ENCODE measurements at regions not wholly inside any gene's neighbourhood (a gene's known extent, or its start where the extent isn't known, plus 50 kb on each side); places are given as distances from the start of the nearest gene placed in this dataset.

DNA sequence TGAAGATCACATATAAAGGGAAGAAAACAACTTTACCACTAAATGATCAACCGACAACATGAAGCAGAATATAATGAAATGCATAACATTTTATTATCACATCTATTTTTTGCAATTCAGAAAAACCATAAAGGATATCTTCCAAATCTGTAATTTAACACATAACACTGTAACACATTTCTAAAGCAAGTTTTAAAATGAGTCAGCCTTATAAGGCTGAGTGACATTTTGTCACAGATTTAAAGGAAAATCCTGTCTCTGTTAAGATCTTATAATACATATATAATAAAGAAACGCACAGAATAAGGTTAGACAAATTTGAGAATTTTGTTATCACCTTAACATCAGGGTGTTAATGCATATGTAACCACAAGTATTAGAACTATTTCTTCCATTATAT is 198.4 kb upstream of the RASA1 start:
- no peak for DNase-seq

DNA sequence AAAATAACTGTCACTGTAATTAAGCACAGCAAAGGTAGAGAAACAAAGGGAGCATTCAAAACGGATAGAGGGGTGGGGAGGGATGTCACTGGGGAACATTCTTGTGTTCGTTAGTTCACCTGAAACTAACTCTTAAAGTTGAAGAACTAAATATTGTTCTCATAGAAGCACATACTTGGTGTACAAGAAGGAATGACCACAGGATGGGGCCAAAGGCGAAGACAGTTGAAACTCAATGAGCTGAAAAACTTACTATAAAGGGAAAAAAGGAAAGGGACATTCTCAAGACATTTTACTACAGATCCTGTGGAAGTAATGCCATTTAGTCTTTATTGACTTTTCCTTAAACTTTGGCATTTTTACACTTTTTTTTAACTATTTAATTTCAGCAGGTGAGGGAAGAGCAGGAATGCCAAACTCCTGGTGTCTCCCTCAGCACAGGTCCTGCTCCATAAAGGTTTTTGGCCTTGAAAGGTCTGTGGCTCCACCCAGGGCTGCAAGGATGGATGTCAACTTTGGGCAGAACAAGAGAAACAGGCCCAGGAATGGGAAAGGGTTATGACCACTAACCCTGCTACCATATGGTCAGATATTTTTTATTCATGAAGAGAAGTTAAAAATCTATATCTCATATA is 197.6 kb upstream of the RASA1 start:
- no peak for DNase-seq

DNA sequence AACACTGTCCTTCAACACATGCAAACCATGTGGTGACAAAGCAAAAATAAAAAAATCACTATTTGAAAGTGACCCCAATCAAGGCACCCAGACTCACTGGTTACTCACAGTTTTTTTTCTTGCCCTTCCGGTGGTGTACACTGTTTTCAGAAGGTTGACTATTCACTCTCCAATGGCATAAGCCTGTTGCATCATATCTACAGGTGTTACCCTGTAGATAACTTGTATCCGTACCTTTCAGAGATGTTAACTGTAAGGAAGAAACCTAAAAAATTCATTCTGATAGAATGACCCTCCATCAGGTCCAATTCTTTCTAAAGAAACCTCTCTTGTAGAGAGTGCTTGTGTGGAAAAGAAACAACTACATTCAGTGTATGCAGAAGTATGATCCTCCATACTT is 193.6 kb upstream of the RASA1 start:
- no peak for DNase-seq

DNA sequence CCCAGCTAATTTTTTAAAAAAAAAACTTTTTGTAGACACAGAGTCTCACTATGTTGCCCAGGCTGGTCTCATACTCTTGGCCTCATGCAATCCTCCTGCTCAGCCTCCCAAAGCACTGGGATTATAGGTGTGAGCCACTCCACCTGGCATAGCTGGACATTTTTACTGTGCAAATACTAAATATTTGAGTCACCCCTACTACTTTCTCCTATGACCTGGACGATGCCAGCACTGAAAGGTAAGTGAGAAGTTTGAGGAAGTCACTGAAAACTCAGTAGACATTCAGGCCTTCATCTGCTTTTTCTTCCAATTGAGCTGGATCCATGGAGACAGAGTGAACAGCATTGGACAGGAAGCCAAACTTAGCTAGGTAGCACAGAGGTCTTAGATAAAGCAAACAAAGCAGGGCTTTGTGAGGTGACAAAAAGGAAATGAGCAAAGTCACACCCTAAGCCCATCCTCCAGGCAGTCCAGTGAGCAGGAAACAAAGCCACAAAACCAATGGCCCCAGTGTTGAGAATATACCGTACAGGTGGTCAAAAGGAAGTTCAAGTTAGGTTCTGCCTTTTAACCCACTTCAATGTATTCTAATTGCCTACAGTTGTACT is 192.6 kb upstream of the RASA1 start:
- no peak for DNase-seq

DNA sequence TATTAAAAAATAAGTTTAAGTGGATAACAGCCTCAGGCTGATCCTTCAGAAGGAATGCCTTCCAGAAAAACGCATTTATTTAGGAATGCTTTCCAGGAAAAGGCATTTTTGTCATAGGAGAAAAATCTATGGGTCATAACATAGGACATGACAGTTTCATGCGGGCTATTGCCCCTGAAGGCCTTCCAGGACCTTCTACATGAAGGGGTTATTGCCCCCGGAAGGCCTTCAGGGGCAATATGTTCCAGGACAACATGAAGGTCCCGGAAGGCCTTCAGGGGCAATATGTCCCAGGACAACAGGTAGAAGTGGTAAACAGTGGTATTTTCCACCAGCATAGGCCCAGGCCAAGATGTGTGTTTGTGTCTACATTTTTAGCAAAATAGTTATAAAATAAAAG is 191.3 kb upstream of the RASA1 start:
- no peak for DNase-seq

DNA sequence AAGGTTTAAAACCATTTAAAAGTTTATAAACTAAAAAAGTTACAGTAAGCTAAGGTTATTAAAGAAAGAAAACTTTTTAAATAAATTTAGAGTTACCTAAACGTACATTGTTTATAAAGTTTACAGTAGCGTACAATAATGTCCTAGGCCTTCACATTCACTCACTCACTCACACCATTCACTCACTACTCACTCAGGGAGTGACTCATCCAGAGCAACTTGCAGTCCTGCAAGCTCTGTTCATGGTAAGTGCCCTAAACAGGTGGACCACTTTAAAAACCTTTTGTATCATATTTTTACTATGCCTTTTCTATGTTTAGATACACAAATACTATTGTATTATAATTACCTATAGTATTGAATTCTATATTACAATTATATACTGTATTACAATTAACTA is 190.8 kb upstream of the RASA1 start:
- DNase-seq: no peak

DNA sequence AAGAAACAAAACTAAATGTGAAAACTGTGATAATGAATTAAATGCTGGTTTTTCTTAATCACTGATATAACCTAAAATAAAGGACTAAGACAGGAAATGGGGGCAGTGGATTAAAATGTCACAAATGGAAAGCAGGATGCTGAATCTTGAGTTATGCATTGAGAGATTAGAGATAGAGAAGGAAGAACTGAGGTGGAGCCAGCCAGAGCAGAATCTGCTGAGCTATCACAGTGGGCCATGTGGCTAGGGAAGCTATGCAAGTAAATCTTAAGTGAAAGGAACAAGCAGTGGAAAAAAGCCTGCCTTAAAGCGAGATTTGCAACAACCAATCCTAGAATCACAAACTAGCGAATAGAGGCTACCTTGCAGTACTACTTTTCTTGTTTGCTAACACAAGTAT is 188.5 kb upstream of the RASA1 start:
- DNase-seq: no peak

DNA sequence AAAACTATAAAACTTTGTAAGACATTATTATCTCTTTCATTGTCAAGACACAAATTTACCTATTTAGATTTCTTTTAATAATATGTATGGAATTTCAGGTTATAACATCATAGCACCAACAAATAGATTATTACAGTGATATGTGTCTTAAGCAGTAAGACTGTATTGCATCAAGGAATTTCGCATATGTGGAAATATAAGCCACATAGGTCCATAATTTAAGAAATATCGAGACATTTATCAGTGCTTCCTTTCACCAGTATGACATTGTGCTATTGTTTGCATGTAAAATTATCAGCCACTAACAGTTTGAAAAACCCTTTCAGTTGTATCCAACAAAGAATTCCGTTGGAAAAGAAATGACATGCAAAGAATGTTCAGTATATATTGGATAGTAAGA is 186.7 kb upstream of the RASA1 start:
- no peak for DNase-seq

DNA sequence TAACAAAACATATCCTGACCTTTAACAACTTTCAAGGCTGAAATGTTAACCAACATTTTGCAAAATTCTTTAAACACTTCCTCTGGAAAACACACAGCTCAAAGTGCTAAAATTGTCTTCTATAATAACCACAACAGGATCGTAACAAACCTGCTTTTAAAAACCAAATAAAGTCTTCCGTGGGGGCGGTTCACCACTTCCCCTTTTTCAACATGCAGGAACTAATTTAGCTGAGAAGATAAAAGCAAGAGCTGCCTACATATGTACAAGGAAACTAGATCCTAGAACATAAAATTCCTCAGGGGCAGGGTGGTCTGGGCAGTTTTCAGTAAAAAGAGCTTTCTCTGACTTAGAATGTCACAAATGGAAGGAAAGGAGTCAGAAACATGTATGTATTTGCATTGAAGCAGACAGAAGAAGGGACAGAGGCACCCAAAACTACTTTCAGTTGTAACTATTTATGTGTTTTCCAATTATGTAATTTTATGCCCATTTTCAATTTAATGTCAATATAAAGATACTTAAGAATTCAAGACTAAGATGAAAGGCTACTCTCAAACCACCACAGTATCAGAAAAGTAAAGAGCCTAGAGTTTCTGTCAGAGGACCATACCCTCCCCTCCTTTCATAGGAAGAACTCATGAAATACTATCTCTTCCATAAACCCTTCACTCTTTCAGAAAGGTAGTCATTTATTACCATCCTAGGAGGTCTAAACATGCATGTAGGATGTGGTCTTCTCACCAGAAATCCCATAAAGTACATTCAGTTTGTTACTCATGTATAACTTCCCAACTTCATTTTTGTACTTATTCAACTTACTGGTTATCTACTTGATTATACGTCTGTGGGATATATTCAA is 185.9 kb upstream of the RASA1 start:
- DNase-seq: no peak

DNA sequence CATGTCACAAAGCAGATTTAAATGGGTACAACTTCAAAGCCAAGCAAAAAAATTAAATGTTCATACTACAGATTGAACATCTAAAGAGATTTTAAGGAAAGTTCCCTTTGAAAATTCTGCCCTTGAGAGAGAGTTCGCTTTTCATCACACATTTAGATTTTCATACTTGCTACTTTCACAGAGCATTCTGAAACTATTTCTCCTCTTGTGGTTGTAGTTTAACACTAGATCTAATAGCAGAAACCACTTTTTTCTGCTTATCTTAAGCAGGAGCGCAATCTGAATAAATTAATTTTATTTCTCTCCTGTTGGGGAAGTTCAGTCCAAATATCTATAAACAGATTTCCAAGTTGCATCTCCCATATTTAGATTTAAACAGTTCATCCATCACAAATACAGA is 173.3 kb upstream of the RASA1 start:
- DNase-seq: no peak

DNA sequence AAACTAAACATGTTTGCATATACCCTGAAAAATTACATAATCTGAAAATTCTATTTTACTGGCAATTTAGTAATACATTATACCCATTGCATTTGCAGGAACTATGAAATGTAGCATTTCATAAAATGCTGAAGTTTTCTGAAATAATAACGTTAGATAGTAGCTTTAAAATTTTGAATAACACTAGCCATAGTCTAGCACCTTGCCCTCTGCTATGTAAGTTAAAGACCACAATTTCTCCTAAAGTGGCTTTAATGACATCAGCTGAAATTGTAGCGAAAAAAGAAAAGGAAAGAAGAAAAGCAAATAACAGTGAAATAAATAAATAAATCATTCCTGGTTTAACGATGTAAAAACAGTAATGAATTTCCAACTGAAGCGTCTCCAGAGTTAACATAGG is 172.8 kb upstream of the RASA1 start:
- no peak for DNase-seq

DNA sequence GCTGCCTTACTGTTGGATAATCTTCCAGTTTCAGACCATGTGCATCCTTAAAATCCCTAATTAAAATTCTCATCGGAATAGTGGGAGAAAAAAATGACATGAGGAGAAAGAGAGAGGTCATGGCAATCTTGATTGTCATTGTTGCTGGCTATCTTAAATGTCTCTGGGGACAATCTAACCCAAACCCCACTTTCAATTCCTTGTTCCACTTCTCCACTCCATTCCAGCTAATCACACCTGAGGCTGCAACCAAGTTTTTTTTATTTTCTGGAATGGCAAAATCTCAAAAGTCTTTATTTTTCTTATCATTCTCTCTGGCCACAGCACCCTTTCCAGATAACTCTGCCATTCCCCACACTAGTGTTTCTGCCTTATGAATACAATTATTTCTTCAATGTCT is 171.9 kb upstream of the RASA1 start:
- no peak for DNase-seq

DNA sequence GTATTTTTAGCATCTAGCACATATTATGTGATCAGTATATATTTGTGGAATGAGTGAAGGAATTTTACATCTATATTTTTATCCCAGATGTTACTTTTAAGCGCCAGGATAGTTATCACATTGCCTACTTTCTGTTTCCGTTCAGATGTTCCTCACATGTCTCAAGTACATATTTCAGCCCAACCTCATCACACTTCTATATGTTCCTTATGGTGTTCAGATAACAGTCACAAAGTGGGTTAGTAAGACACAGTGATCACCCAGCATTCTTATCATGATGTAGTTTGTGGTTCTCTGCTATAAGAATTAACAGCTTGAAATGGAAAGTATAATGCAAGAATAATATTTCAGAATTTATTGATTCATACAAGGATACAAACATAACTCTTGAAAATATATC is 170.0 kb upstream of the RASA1 start:
- DNase-seq: no peak

DNA sequence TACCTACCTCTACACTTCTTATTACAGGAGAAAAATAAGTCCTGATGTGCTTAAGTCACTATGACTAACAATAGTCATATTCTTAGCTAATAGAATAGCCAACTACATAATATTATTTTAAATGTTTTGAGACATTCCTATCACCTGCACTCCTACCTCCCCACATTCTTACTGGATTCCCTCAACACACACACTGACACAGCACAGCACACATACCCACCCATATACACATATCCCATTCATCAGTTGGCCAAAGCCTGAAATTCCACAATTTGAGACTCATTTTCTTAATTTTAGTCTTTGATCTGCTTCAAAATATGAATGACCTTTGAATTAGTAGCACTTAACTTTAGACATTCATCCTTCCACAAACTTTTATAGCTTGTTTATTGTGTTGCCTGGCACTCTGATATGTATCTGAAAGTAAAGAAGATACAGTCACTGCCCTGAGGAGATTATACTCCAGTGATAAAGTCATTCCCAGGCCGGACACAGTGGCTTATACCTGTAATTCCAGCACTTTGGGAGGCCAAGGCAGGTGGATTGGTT is 168.3 kb upstream of the RASA1 start:
- no peak for DNase-seq

DNA sequence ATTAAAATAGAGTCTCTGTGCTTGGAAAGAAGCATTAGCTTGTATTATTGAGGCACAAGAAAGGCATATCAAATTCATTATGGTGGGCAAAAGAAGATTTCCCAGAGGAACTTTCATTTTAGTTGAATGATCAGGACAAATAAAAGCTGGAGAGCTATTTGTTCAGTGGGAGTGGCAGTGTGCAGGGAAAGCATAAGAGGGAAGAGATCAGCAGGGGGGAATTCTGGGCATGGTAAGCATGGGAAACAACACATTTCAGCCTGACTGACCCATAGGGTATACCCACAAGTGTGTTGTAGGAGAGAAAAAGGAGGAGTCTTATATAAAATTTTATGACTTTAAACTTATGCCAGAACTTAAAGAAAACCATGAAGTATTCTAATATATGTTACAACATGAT is 167.7 kb upstream of the RASA1 start:
- no peak for DNase-seq

DNA sequence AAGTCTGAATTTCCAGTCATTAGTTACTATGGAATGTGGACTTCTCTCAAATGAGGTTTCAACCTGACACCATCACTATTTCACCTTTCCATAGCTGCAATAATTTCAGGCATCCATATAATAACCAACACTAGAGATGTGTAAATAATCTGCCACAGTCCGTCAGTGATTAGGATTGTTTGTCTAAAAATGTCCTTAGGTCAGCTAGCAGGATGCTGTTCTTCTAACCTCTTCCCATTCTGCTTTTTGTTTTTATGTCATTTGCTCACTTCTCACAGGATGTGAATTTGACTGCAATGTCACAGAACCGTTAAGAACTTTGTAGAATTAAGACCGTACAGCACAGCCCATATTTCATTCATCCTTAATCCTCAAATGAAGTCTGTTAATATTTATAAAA is 166.4 kb upstream of the RASA1 start:
- DNase-seq: no peak

DNA sequence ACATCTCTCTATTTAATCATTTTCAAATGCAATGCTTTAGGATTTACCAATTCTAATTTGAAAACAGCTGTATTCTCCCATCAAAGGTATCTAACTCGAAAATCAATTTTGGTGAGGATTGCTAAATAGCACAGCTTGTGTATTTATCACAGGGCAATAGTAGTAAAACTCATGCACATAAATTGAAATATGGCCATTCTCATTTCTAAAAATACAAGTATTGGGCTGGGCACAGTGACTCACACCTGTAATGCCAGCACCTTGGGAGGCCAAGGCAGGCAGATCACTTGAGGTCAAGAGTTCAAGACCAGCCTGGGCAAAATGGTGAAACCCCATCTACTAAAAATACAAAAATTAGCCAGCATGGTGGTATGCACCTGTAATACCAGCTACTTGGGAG is 164.8 kb upstream of the RASA1 start:
- DNase-seq: no peak

DNA sequence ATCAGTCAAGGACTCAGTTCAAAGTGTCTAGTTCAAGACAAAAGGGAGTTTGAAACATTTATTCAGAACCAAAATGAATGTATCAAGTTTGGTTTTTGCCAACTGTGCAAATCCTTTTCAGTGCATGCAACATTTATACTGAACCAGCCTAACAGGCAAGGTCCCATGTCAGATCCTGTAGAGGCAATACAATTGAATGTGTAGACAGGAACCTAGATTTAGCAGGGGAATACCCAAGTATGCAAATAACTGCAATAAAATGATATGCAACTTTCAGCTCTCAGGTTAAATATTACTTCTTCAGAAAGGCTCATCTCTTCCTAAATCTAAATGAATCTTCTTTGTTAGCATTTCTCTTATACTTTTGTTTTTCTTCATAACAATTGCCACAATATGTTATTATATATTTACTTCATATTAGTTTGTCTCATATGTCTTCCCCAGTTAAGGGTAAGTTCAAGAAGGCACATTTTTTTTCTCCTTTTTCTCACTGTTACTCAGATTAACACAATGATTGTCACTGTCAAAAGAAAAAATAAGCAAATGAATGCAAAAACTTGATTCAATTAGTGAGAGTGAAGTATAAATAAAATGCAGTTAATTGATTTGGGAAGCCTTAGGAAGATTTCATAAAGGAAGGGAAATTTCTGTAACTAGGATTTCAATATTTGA is 163.9 kb upstream of the RASA1 start:
- no peak for DNase-seq

DNA sequence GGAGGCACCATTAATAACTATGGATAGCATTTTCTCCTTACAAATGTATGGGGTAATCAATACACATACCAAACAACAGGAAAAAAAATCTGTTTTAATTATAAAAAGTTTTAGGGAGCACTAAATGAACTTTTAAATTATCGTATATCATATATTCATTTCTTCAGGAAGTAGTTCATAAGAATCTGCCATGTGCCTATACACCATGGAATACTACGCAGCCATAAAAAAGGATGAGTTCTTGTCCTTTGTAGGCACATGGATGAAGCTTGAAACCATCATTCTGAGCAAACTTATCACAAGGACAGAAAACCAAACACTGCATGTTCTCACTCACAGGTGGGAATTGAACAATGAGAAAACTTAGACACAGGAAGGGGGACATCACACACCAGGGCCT is 162.1 kb upstream of the RASA1 start:
- DNase-seq: no peak

DNA sequence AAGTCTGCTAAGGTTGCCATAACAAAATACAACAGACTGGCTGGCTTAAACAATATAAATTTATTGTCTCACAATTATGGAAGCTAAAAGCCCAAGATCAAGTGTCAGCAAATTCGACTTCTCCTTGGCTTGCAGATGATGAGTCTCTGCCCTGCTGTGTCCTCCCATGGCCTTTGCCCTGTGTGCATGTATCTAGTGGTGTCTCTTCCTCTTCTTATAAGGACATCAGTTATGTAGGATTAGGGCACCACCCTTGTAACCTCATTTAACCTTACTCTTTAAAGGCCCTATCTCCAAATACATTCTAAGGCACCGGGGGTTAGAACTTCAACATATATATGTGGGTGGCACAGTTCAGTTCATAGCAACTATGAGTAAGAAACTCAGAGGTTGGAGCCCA is 157.9 kb upstream of the RASA1 start:
- no peak for DNase-seq

DNA sequence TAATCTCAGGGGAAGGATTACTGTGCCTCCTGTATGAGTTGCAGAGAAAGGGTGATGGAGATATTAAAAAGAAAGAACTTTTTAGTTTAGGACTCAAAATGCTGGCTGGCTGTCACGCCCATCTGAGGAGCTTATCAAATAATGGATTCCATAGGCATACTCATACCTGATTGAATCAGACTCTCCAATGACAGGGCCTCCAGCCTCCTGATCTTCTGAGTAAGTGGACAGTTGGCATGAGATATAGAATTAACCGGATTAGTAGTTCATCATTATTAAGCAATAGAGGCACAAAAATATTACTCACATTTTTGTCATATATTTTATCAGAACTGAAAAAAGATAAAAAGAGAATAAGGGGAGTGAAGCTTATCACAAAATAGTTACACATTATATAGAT is 157.0 kb upstream of the RASA1 start:
- no peak for DNase-seq

DNA sequence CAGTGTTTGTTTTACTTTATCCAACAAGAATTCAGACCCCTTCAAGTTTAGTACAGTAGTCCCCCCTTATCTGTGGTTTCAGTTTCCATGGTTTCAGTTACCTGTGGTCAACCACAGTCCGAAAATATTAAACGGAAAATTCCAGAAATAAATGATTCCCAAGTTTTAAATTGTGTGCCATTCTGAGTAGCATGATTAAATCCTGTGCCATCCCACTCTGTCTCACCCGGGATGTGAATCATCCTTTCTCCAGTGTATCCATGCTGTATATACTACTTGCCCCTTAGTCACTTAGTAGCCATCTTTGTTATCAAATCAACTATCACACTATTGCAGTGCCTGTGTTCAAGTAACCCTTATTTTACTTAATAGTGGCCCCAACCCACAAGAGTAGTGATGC is 153.8 kb upstream of the RASA1 start:
- no peak for DNase-seq

DNA sequence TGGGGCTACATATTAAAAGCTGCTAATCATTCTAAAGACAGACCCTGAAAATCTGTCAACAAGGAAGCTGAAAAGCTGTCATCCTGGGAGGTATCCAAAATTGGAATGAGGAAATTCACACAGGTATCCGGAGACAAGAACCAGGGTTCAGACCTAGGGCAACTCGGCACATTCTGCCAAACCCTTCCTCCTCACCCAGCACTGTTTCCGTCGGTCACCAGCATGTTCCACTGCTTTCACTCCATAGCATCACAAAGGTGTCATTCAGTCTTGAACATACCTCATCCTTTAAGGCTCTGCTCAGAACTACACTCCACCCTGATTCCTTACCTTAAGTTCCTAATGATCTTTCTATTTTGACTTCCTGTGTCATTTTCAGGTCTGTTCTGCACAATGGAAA is 153.1 kb upstream of the RASA1 start:
- no peak for DNase-seq
